Fibroblast of lung (primary cell): ENCODE measurements at regions not wholly inside any gene's neighbourhood (a gene's known extent, or its start where the extent isn't known, plus 50 kb on each side); places are given as distances from the start of the nearest gene placed in this dataset.

Experiments used
- DNase-seq, 2 donors: peaks; one replicate each; pipeline versions ENCODE4 v3.0.0 to v3.0.0-alpha.2; 2010; ENCODE audit warnings: low read depth in 2 of 2
- H2AFZ ChIP-seq: 2 replicates; pipeline ENCODE4 v1.5.1; 2012; ENCODE audit warnings: low read length, control low read depth, inconsistent platforms
- H3K27ac ChIP-seq: 2 replicates; pipeline ENCODE4 v1.5.1; 2011; ENCODE audit warnings: low read length, control low read depth; ENCODE audit not compliant: insufficient read depth
- H3K27me3 ChIP-seq: 2 replicates; pipeline ENCODE4 v1.5.1; 2011; ENCODE audit warnings: mild to moderate bottlenecking, low read length; ENCODE audit not compliant: control insufficient read depth, insufficient read depth
- H3K36me3 ChIP-seq: 2 replicates; pipeline ENCODE4 v1.5.1; 2011; ENCODE audit warnings: low read length; ENCODE audit not compliant: control insufficient read depth, insufficient read depth
- H3K4me1 ChIP-seq: 2 replicates; pipeline ENCODE4 v1.5.1; 2011; ENCODE audit warnings: low read length; ENCODE audit not compliant: control insufficient read depth, insufficient read depth; ENCODE audit errors: extremely low read depth
- H3K4me2 ChIP-seq: 2 replicates; pipeline ENCODE4 v1.5.1; 2011; ENCODE audit warnings: low read length, control low read depth; ENCODE audit not compliant: insufficient read depth; ENCODE audit errors: extremely low read depth
- H3K4me3 ChIP-seq, 4 experiments: fragments of 200-600 bp in 1 of 4; sonication (generic) in 1 of 4; replicated peaks in 1 of 4; 2 replicates each; pipeline ENCODE4 v1.5.1; 2011 to 2016; ENCODE audit warnings: low read length in 4 of 4, low read depth in 3 of 4, mild to moderate bottlenecking in 3 of 4, control low read depth in 2 of 4, inconsistent platforms in 1 of 4, mixed read lengths in 1 of 4; ENCODE audit not compliant: insufficient read depth in 1 of 4; ENCODE audit errors: control extremely low read depth in 1 of 4
- H3K79me2 ChIP-seq: 2 replicates; pipeline ENCODE4 v1.5.1; 2012; ENCODE audit warnings: mild to moderate bottlenecking, low read length, inconsistent platforms; ENCODE audit not compliant: control insufficient read depth, insufficient read depth
- H3K9ac ChIP-seq: 2 replicates; pipeline ENCODE4 v1.5.1; 2011; ENCODE audit warnings: mild to moderate bottlenecking, low read length, control low read depth; ENCODE audit not compliant: insufficient read depth
- H3K9me3 ChIP-seq: 2 replicates; pipeline ENCODE4 v1.5.1; 2012; ENCODE audit warnings: low read depth, low read length; ENCODE audit not compliant: control insufficient read depth, insufficient read depth
- H4K20me1 ChIP-seq: 2 replicates; pipeline ENCODE4 v1.5.1; 2011; ENCODE audit warnings: low read length; ENCODE audit not compliant: control insufficient read depth, insufficient read depth; ENCODE audit errors: extremely low read depth
- CTCF ChIP-seq, 2 donors: IDR thresholded peaks in 1 of 2; conservative IDR thresholded peaks in 1 of 2; 1 replicate in 1 of 2; 2 replicates in 1 of 2; pipeline ENCODE4 v1.5.1; 2011 to 2012; ENCODE audit warnings: low read length in 2 of 2, control low read depth in 1 of 2, inconsistent platforms in 1 of 2, low read depth in 1 of 2, mild to moderate bottlenecking in 1 of 2
- EZH2 ChIP-seq: IDR thresholded peaks from 2 replicates; pipeline ENCODE4 v1.5.1; 2012; ENCODE audit warnings: low read length, control low read depth, mild to moderate bottlenecking; ENCODE audit errors: missing control alignments

- Histone ChIP-seq H4K20me1 (no peaks in the 10 kb centered on the region), H3K27me3 (no peaks in the 10 kb centered on the region), H3K4me3 (no peak overlapping the region), H3K4me2 (no peak overlapping the region), H3K9ac (no peak overlapping the region), H2AFZ (no peak overlapping the region), H3K36me3 (no peaks in the 10 kb centered on the region), H3K27ac (no peak overlapping the region), H3K79me2 (no peaks in the 10 kb centered on the region), H3K9me3 (no peaks in the 10 kb centered on the region), H3K4me1 (no peaks in the 10 kb centered on the region)
- DNase-seq: no peak
- TF ChIP-seq CTCF (conservative IDR thresholded peaks at IDR 0.05 in 1 of 2, IDR thresholded peaks at IDR 0.05 in 1 of 2; ENCODE audit: low read depth in 1 of 2, low read length in 2 of 2) (no peak), EZH2 (no peak)
These were observed 249.8 kb upstream of the PRDM1 start for GRCh38 chr6:105836379-105836778.

GRCh38 chr6:105835373-105835772 lies 250.8 kb upstream of the PRDM1 start:
- H3K27ac ChIP-seq: no peak overlapping the region
- TF ChIP-seq CTCF (conservative IDR thresholded peaks at IDR 0.05 in 1 of 2, IDR thresholded peaks at IDR 0.05 in 1 of 2; ENCODE audit: low read depth in 1 of 2, low read length in 2 of 2) (peak; percentile 45), EZH2 (no peak)
- no peaks in the 10 kb centered on the region for H3K27me3 ChIP-seq
- H3K36me3 ChIP-seq: no peaks in the 10 kb centered on the region
- peak; percentile 49 to 51 for DNase-seq
- H3K4me1 ChIP-seq: no peaks in the 10 kb centered on the region
- no peak overlapping the region for H3K9ac ChIP-seq
- H4K20me1 ChIP-seq: no peaks in the 10 kb centered on the region
- H3K79me2 ChIP-seq: no peaks in the 10 kb centered on the region
- no peak overlapping the region for H3K4me3 ChIP-seq
- no peaks in the 10 kb centered on the region for H3K9me3 ChIP-seq
- H2AFZ ChIP-seq: no peak overlapping the region
- no peak overlapping the region for H3K4me2 ChIP-seq

- Histone ChIP-seq H3K79me2 (no peaks in the 10 kb centered on the region), H2AFZ (no peak overlapping the region), H3K27ac (no peak overlapping the region), H3K9me3 (no peaks in the 10 kb centered on the region), H3K4me2 (no peak overlapping the region), H3K27me3 (no peaks in the 10 kb centered on the region), H3K36me3 (no peaks in the 10 kb centered on the region), H3K9ac (no peak overlapping the region), H4K20me1 (no peaks in the 10 kb centered on the region), H3K4me3 (no peak overlapping the region), H3K4me1 (no peaks in the 10 kb centered on the region)
- no peak for DNase-seq
- TF ChIP-seq EZH2 (no peak), CTCF (conservative IDR thresholded peaks at IDR 0.05 in 1 of 2, IDR thresholded peaks at IDR 0.05 in 1 of 2; ENCODE audit: low read depth in 1 of 2, low read length in 2 of 2) (no peak)
These were observed 251.9 kb upstream of the PRDM1 start for GRCh38 chr6:105833959-105834947.
